Gastrocnemius medialis (tissue), 4 donors: ENCODE measurements at regions not wholly inside any gene's neighbourhood (a gene's known extent, or its start where the extent isn't known, plus 50 kb on each side); places are given as distances from the start of the nearest gene placed in this dataset.

ENCODE experiments used
- ATAC-seq, 2 donors: fragments of 150-250 bp; one replicate each; pipeline ENCODE4 v1.9.1; 2016
- DNase-seq, 2 donors: peaks; one replicate each; pipeline ENCODE4 v3.0.0-alpha.2; 2019
- H3K27ac ChIP-seq, 4 donors: fragments of 200-600 bp; sonication (generic); 1 replicate in 1 of 4; 2 replicates in 3 of 4; pipeline ENCODE4 v1.5.1; 2016 to 2018; ENCODE audit warnings: mild to moderate bottlenecking in 2 of 4, moderate library complexity in 1 of 4
- H3K27me3 ChIP-seq, 3 donors: fragments of 200-600 bp; sonication (generic) in 2 of 3; 1 replicate in 1 of 3; 2 replicates in 2 of 3; pipeline versions ENCODE4 v1.5.1 to v1.6.0; 2016 to 2019; ENCODE audit warnings: mild to moderate bottlenecking in 1 of 3, moderate library complexity in 1 of 3
- H3K36me3 ChIP-seq, 2 donors: fragments of 200-600 bp; sonication (generic) in 1 of 2; one replicate each; pipeline ENCODE4 v1.5.1; 2017 to 2018
- H3K4me1 ChIP-seq, 2 donors: fragments of 200-600 bp; sonication (generic) in 1 of 2; one replicate each; pipeline ENCODE4 v1.5.1; 2016 to 2017; ENCODE audit warnings: mild to moderate bottlenecking in 2 of 2
- H3K4me3 ChIP-seq, 4 donors: fragments of 200-600 bp; sonication (generic) in 3 of 4; 1 replicate in 1 of 4; 2 replicates in 3 of 4; pipeline ENCODE4 v1.5.1; 2016 to 2019; ENCODE audit warnings: mild to moderate bottlenecking in 2 of 4
- H3K9me3 ChIP-seq, 3 donors: fragments of 200-600 bp; sonication (generic) in 2 of 3; 1 replicate in 1 of 3; 2 replicates in 2 of 3; pipeline ENCODE4 v1.5.1; 2016 to 2019
- CTCF ChIP-seq, 5 experiments: fragments of 450-650 bp in 3 of 5; fragments of 200-600 bp in 2 of 5; sonication (generic) in 2 of 5; IDR thresholded peaks in 4 of 5; conservative IDR thresholded peaks in 1 of 5; 1 replicate in 4 of 5; 2 replicates in 1 of 5; pipeline ENCODE4 v1.5.1; 2016 to 2019; ENCODE audit warnings: antibody characterized with exemption in 5 of 5, mild to moderate bottlenecking in 3 of 5, moderate library complexity in 3 of 5
- POLR2A ChIP-seq, 2 donors: fragments of 450-650 bp; IDR thresholded peaks; one replicate each; pipeline ENCODE4 v1.6.1; 2017; ENCODE audit warnings: antibody characterized with exemption in 2 of 2, mild to moderate bottlenecking in 2 of 2, moderate library complexity in 2 of 2
- in situ Hi-C, 4 donors: fragments of 200-750 bp; cut with MboI; loops; one replicate each; pipeline versions ENCODE4 v1.15.0 to v1.8.0; 2017; ENCODE audit warnings: low sequenced_read_pairs in 4 of 4
- intact Hi-C: fragments of 100-400 bp; cut with DNase I; formaldehyde crosslinking; loops from one replicate; pipeline ENCODE4 v1.15.1; 2023; ENCODE audit warnings: low total_unique reads

- Histone ChIP-seq H3K27me3 (no peaks in the 10 kb centered on the region), H3K27ac (no peak overlapping the region), H3K36me3 (no peaks in the 10 kb centered on the region), H3K4me3 (no peak overlapping the region), H3K4me1 (no peaks in the 10 kb centered on the region), H3K9me3 (no peaks in the 10 kb centered on the region)
- no peak for DNase-seq
- no peak for ATAC-seq
- TF ChIP-seq POLR2A (IDR thresholded peaks at IDR 0.05) (no peak), CTCF (IDR thresholded peaks at IDR 0.05 in 4 of 5, conservative IDR thresholded peaks at IDR 0.05 in 1 of 5) (no peak)
- in situ Hi-C loops (no loop called here), intact Hi-C loops (no loop called here)
Measured at GRCh38 chr7:17236171-17236570, 62.3 kb upstream of the AHR start.

- intact Hi-C loops (no loop called here), in situ Hi-C loops (no loop called here)
- no peaks in the 10 kb centered on the region for H3K9me3 ChIP-seq
- no peak overlapping the region for H3K4me3 ChIP-seq
- TF ChIP-seq POLR2A (IDR thresholded peaks at IDR 0.05) (no peak), CTCF (IDR thresholded peaks at IDR 0.05 in 4 of 5, conservative IDR thresholded peaks at IDR 0.05 in 1 of 5) (no peak)
- no peak overlapping the region for H3K27ac ChIP-seq
- ATAC-seq: no peak
- H3K4me1 ChIP-seq: no peaks in the 10 kb centered on the region
- no peaks in the 10 kb centered on the region for H3K36me3 ChIP-seq
- no peaks in the 10 kb centered on the region for H3K27me3 ChIP-seq
- no peak for DNase-seq
Measured at GRCh38 chr7:17236603-17237002, 61.8 kb upstream of the AHR start.

- no peaks in the 10 kb centered on the region for H3K4me1 ChIP-seq
- TF ChIP-seq POLR2A (IDR thresholded peaks at IDR 0.05): no peak
- TF ChIP-seq CTCF (IDR thresholded peaks at IDR 0.05 in 4 of 5, conservative IDR thresholded peaks at IDR 0.05 in 1 of 5): no peak
- H3K9me3 ChIP-seq: no peaks in the 10 kb centered on the region
- H3K4me3 ChIP-seq: no peak overlapping the region
- DNase-seq: no peak
- no peak for ATAC-seq
- intact Hi-C loops (no loop called here), in situ Hi-C loops (no loop called here)
- no peaks in the 10 kb centered on the region for H3K27me3 ChIP-seq
- no peak overlapping the region for H3K27ac ChIP-seq
- H3K36me3 ChIP-seq: no peaks in the 10 kb centered on the region
Measured at GRCh38 chr7:17239046-17239445, 59.4 kb upstream of the AHR start.

GRCh38 chr7:17239683-17240521, 58.5 kb upstream of the AHR start:
- no peaks in the 10 kb centered on the region for H3K36me3 ChIP-seq
- TF ChIP-seq POLR2A (IDR thresholded peaks at IDR 0.05): no peak
- H3K27me3 ChIP-seq: no peaks in the 10 kb centered on the region
- DNase-seq (no peak), ATAC-seq (no peak)
- H3K4me3 ChIP-seq: no peak overlapping the region
- H3K4me1 ChIP-seq: no peaks in the 10 kb centered on the region
- H3K9me3 ChIP-seq: no peaks in the 10 kb centered on the region
- intact Hi-C loops (no loop called here), in situ Hi-C loops (no loop called here)
- H3K27ac ChIP-seq: no peak overlapping the region

- Histone ChIP-seq H3K36me3 (no peaks in the 10 kb centered on the region), H3K9me3 (no peaks in the 10 kb centered on the region), H3K27ac (no peak overlapping the region), H3K4me1 (no peaks in the 10 kb centered on the region), H3K4me3 (no peak overlapping the region), H3K27me3 (no peaks in the 10 kb centered on the region)
- intact Hi-C loops (no loop called here), in situ Hi-C loops (no loop called here)
- ATAC-seq (no peak), DNase-seq (no peak)
- TF ChIP-seq CTCF (IDR thresholded peaks at IDR 0.05 in 4 of 5, conservative IDR thresholded peaks at IDR 0.05 in 1 of 5) (no peak), POLR2A (IDR thresholded peaks at IDR 0.05) (no peak)
Measured at GRCh38 chr7:17242504-17242903, 55.9 kb upstream of the AHR start.
